GM18873 (cell line): ENCODE measurements at regions not wholly inside any gene's neighbourhood (a gene's known extent, or its start where the extent isn't known, plus 50 kb on each side); places are given as distances from the start of the nearest gene placed in this dataset.
"Not testable (repeated sequence)": the region's sequence is repeated elsewhere in the genome, so short reads cannot be mapped to it uniquely, and the experiment has no call there.

ENCODE experiments used
- ATAC-seq: cut with Tn5 transposase; IDR thresholded peaks from one replicate; pipeline ENCODE4 v1.9.1; 2021; ENCODE audit warnings: mild to moderate bottlenecking, moderate library complexity, moderate number of reproducible peaks; ENCODE audit not compliant: unreplicated experiment, low FRiP score

- ATAC-seq = no peak
These were observed 252.4 kb upstream of the CCDC54 start for GRCh38 chr3:107124885-107125284.

- no peak for ATAC-seq
These were observed 248.3 kb upstream of the CCDC54 start for GRCh38 chr3:107128946-107129345.

GRCh38 chr3:107130089-107130700 lies 247.0 kb upstream of the CCDC54 start:
- ATAC-seq = no peak

GRCh38 chr3:107132674-107133073 lies 244.6 kb upstream of the CCDC54 start:
- ATAC-seq = no peak

- ATAC-seq = no peak
These were observed 243.3 kb upstream of the CCDC54 start for GRCh38 chr3:107133891-107134290.

GRCh38 chr3:107142171-107142570 lies 235.1 kb upstream of the CCDC54 start:
- no peak for ATAC-seq

- no peak for ATAC-seq
These were observed 234.3 kb upstream of the CCDC54 start for GRCh38 chr3:107142786-107143575.

- no peak for ATAC-seq
These were observed 226.6 kb upstream of the CCDC54 start for GRCh38 chr3:107150675-107151074.

GRCh38 chr3:107153981-107154380 lies 223.3 kb upstream of the CCDC54 start:
- ATAC-seq = no peak

- no peak for ATAC-seq
These were observed 204.8 kb upstream of the CCDC54 start for GRCh38 chr3:107172411-107172810.

GRCh38 chr3:107184375-107184774 lies 192.9 kb upstream of the CCDC54 start:
- no peak for ATAC-seq

- no peak for ATAC-seq
These were observed 189.0 kb upstream of the CCDC54 start for GRCh38 chr3:107188262-107188661.

GRCh38 chr3:107189158-107189791 lies 188.0 kb upstream of the CCDC54 start:
- ATAC-seq = no peak

- ATAC-seq = no peak
These were observed 184.1 kb upstream of the CCDC54 start for GRCh38 chr3:107193116-107193515.

GRCh38 chr3:107198581-107199181 lies 178.6 kb upstream of the CCDC54 start:
- ATAC-seq = no peak

GRCh38 chr3:107201146-107201545 lies 176.1 kb upstream of the CCDC54 start:
- no peak for ATAC-seq

- ATAC-seq = not testable (repeated sequence)
These were observed 174.4 kb upstream of the CCDC54 start for GRCh38 chr3:107202885-107203284.

- no peak for ATAC-seq
These were observed 173.1 kb upstream of the CCDC54 start for GRCh38 chr3:107204121-107204520.

GRCh38 chr3:107205358-107205757 lies 171.9 kb upstream of the CCDC54 start:
- no peak for ATAC-seq

GRCh38 chr3:107206141-107206540 lies 171.1 kb upstream of the CCDC54 start:
- no peak for ATAC-seq

- ATAC-seq = no peak
These were observed 170.3 kb upstream of the CCDC54 start for GRCh38 chr3:107206945-107207344.
